ENCODE measurements at regions not wholly inside any gene's neighbourhood (a gene's known extent, or its start where the extent isn't known, plus 50 kb on each side); places are given as distances from the start of the nearest gene placed in this dataset.

DNA sequence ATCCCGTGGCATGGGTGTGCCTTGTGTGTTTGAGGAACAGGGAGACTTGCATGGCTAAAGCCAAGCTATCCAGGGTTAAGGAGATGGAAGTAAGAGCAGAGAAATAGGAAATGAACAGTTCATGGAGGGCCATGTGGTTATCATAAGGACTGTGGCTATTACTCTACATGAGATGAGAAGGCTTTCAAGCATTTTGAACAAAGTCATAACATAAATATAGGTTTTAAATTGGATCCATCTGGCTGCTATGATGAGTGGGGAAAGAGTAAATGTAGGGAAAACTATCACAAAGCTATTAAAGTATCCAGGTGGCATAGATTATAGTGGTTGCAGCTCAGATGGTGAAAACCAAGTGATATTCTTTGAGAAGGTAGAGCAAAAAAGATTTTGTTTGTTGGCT, 184.1 kb downstream of the PCDH17 start:
- H3K36me3 ChIP-seq (ENCODE audit: control insufficient read depth, insufficient read depth, low read length) = no peaks in the 10 kb centered on the region
- H3K4me3 ChIP-seq (ENCODE audit: low read length) = no peak overlapping the region
- H3K4me1 ChIP-seq (ENCODE audit: control insufficient read depth, insufficient read depth, low read length) = no peaks in the 10 kb centered on the region
- peaks cover 16 to 22% of the 10 kb centered on the region in 2 donors for H3K9me3 Mint-ChIP-seq
- no peaks in the 10 kb centered on the region for H3K27me3 Mint-ChIP-seq (ENCODE audit: low read depth in 2 of 2)
- H3K4me1 Mint-ChIP-seq = no peaks in the 10 kb centered on the region
- WGBS (ENCODE audit: insufficient coverage) = 82% methylated on average over 1 of the region's 1 CpG
- intact Hi-C loops (cut with micrococcal nuclease) = no loop called here
- no peak overlapping the region for H3K27ac ChIP-seq (ENCODE audit: low read length)
- DNase-seq (no peak), ATAC-seq (no peak)
- no peak overlapping the region for H3K4me3 Mint-ChIP-seq
- no peaks in the 10 kb centered on the region for H3K27me3 ChIP-seq (ENCODE audit: control insufficient read depth, insufficient read depth, low read length)
- H3K36me3 Mint-ChIP-seq = no peaks in the 10 kb centered on the region
- H3K27ac Mint-ChIP-seq = no peak overlapping the region
- H3K9me3 ChIP-seq (ENCODE audit: control insufficient read depth, insufficient read depth, low read length) = no peaks in the 10 kb centered on the region
- no peak for TF ChIP-seq CTCF (IDR thresholded peaks at IDR 0.05)

GRCh38 chr13:57820924-57821323, 189.4 kb downstream of the PCDH17 start:
- no peak overlapping the region for H3K4me3 Mint-ChIP-seq
- ATAC-seq (no peak), DNase-seq (no peak)
- TF ChIP-seq CTCF (IDR thresholded peaks at IDR 0.05) = no peak
- no peak overlapping the region for H3K4me3 ChIP-seq (ENCODE audit: low read length)
- no peaks in the 10 kb centered on the region for H3K4me1 Mint-ChIP-seq
- peaks cover 15% of the 10 kb centered on the region for H3K9me3 ChIP-seq (ENCODE audit: control insufficient read depth, insufficient read depth, low read length)
- H3K36me3 Mint-ChIP-seq = no peaks in the 10 kb centered on the region
- H3K27me3 Mint-ChIP-seq (ENCODE audit: low read depth in 2 of 2) = no peaks in the 10 kb centered on the region
- no peaks in the 10 kb centered on the region for H3K27me3 ChIP-seq (ENCODE audit: control insufficient read depth, insufficient read depth, low read length)
- 75% methylated on average over 1 of the region's 1 CpG for WGBS (ENCODE audit: insufficient coverage)
- no peaks in the 10 kb centered on the region for H3K36me3 ChIP-seq (ENCODE audit: control insufficient read depth, insufficient read depth, low read length)
- no peaks in the 10 kb centered on the region for H3K4me1 ChIP-seq (ENCODE audit: control insufficient read depth, insufficient read depth, low read length)
- no peak overlapping the region for H3K27ac ChIP-seq (ENCODE audit: low read length)
- no peak overlapping the region for H3K27ac Mint-ChIP-seq
- peaks cover 6 to 27% of the 10 kb centered on the region in 2 donors for H3K9me3 Mint-ChIP-seq
- intact Hi-C loops (cut with micrococcal nuclease) = no loop called here

DNA sequence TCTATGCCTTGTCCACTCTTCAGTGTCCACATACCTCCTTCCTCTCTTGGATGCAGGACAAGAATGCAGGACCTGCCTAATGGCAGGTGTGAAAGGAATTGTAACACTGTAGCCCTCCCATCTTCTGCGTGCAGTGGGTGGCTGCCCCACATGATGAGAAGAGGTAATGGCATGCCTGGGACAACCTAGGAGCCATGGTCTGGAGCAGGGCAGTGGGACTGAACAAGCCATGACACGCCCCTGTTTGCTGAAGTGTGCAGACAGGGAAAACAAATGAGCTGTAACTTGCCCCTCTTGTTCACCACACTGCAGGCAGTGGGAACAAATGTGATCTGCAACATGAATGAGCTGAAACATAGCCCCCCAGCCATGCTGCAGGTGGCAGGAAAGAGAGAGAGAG, 192.2 kb downstream of the PCDH17 start:
- ATAC-seq (no peak), DNase-seq (no peak)
- Mint-ChIP-seq H3K9me3 (peaks cover 4 to 24% of the 10 kb centered on the region in 2 donors), H3K27ac (no peak overlapping the region), H3K4me1 (no peaks in the 10 kb centered on the region), H3K4me3 (no peak overlapping the region), H3K36me3 (no peaks in the 10 kb centered on the region), H3K27me3 (ENCODE audit: low read depth in 2 of 2) (no peaks in the 10 kb centered on the region)
- Histone ChIP-seq H3K27ac (ENCODE audit: low read length) (no peak overlapping the region), H3K4me3 (ENCODE audit: low read length) (no peak overlapping the region), H3K9me3 (ENCODE audit: control insufficient read depth, insufficient read depth, low read length) (peaks cover 15% of the 10 kb centered on the region), H3K4me1 (ENCODE audit: control insufficient read depth, insufficient read depth, low read length) (no peaks in the 10 kb centered on the region), H3K36me3 (ENCODE audit: control insufficient read depth, insufficient read depth, low read length) (no peaks in the 10 kb centered on the region), H3K27me3 (ENCODE audit: control insufficient read depth, insufficient read depth, low read length) (no peaks in the 10 kb centered on the region)
- intact Hi-C loops (cut with micrococcal nuclease) = no loop called here
- 87% methylated on average over 2 of the region's 2 CpGs for WGBS (ENCODE audit: insufficient coverage)
- no peak for TF ChIP-seq CTCF (IDR thresholded peaks at IDR 0.05)

GRCh38 chr13:57824121-57824520, 192.6 kb downstream of the PCDH17 start:
- Histone ChIP-seq H3K36me3 (ENCODE audit: control insufficient read depth, insufficient read depth, low read length) (no peaks in the 10 kb centered on the region), H3K4me3 (ENCODE audit: low read length) (no peak overlapping the region), H3K27ac (ENCODE audit: low read length) (no peak overlapping the region), H3K9me3 (ENCODE audit: control insufficient read depth, insufficient read depth, low read length) (peaks cover 15% of the 10 kb centered on the region), H3K27me3 (ENCODE audit: control insufficient read depth, insufficient read depth, low read length) (no peaks in the 10 kb centered on the region), H3K4me1 (ENCODE audit: control insufficient read depth, insufficient read depth, low read length) (no peaks in the 10 kb centered on the region)
- no peak for DNase-seq
- H3K27me3 Mint-ChIP-seq (ENCODE audit: low read depth in 2 of 2) = no peaks in the 10 kb centered on the region
- no peak overlapping the region for H3K27ac Mint-ChIP-seq
- intact Hi-C loops (cut with micrococcal nuclease) = no loop called here
- WGBS (ENCODE audit: insufficient coverage) = 88% methylated on average over 4 of the region's 4 CpGs
- no peak overlapping the region for H3K4me3 Mint-ChIP-seq
- H3K4me1 Mint-ChIP-seq = no peaks in the 10 kb centered on the region
- no peak for ATAC-seq
- peaks cover 6 to 26% of the 10 kb centered on the region in 2 donors for H3K9me3 Mint-ChIP-seq
- TF ChIP-seq CTCF (IDR thresholded peaks at IDR 0.05) = no peak
- H3K36me3 Mint-ChIP-seq = no peaks in the 10 kb centered on the region
